Gastroesophageal sphincter (tissue), 3 donors: ENCODE measurements at regions not wholly inside any gene's neighbourhood (a gene's known extent, or its start where the extent isn't known, plus 50 kb on each side); places are given as distances from the start of the nearest gene placed in this dataset.

Experiments
- CTCF ChIP-seq, 4 experiments: fragments of 200-600 bp in 2 of 4; fragments of 450-650 bp in 2 of 4; sonication (generic) in 1 of 4; IDR thresholded peaks; one replicate each; pipeline ENCODE4 v1.5.1; 2017 to 2019; ENCODE audit warnings: antibody characterized with exemption in 4 of 4, mild to moderate bottlenecking in 2 of 4, moderate library complexity in 2 of 4
- POLR2A ChIP-seq, 2 donors: fragments of 450-650 bp; IDR thresholded peaks; one replicate each; pipeline ENCODE4 v1.6.1; 2017; ENCODE audit warnings: antibody characterized with exemption in 2 of 2, mild to moderate bottlenecking in 2 of 2, moderate library complexity in 1 of 2
- POLR2AphosphoS5 ChIP-seq: sonication (generic); formaldehyde crosslinking; IDR thresholded peaks from one replicate; pipeline ENCODE4 v1.6.1; 2017; ENCODE audit warnings: antibody characterized with exemption

DNA sequence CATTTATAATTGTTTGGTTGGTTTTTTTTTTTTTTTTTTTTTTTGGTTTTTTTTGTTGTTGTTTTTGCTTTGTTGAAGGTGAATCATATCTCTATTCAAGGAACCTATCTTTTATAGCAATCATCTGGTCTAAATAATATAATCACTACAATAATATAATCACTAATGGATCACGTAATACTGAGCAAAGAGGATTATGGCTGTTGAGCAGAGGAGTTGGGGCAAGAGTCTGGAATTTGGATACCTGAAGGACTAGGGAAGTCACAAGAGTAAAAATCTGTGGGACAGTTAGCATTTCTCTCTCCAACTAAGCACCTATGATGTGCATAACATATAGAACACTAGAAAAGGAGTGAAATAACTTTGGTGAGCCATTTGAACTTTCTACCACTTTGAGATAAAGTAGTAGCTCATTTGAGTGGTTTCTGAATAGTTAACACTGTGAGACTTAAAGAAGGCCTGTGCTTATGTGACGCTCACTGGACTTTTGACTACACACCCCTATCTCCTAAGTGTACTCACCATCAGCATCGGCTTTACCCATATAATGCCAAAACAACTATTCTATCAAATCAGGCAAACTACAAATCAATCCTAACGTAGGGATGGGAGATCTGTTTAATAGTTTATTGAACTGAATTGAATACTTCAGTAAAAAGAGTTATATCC lies 564.9 kb upstream of the TUSC1 start:
- TF ChIP-seq POLR2AphosphoS5 (no peak), CTCF (IDR thresholded peaks at IDR 0.05) (no peak), POLR2A (IDR thresholded peaks at IDR 0.05) (no peak)
